GM12891 (cell line): ENCODE measurements at regions not wholly inside any gene's neighbourhood (a gene's known extent, or its start where the extent isn't known, plus 50 kb on each side); places are given as distances from the start of the nearest gene placed in this dataset.

Experiments used
- DNase-seq: peaks from one replicate; pipeline ENCODE4 v3.0.0; 2011; ENCODE audit warnings: low spot score; ENCODE audit not compliant: insufficient read length
- FAIRE-seq: peaks from 2 replicates; lab custom pipeline; 2011; peaks lifted over from hg19 to GRCh38; lab: Jason Lieb, UNC
- PAX5 ChIP-seq: IDR thresholded peaks from 2 replicates; pipeline ENCODE4 v1.6.1; 2011; ENCODE audit warnings: low read length, moderate library complexity, mild to moderate bottlenecking; ENCODE audit not compliant: insufficient read depth, severe bottlenecking
- POLR2A ChIP-seq: IDR thresholded peaks from 2 replicates; pipeline ENCODE4 v1.6.1; 2011; ENCODE audit warnings: low read depth, low read length, control low read depth
- POLR2AphosphoS5 ChIP-seq: IDR thresholded peaks from 2 replicates; pipeline ENCODE4 v1.6.1; 2011; ENCODE audit warnings: low read depth, low read length, control low read depth
- POU2F2 ChIP-seq: IDR thresholded peaks from 2 replicates; pipeline ENCODE4 v1.6.1; 2011; ENCODE audit warnings: low read depth, mild to moderate bottlenecking, control low read depth, low read length, moderate library complexity
- SPI1 ChIP-seq: IDR thresholded peaks from 2 replicates; pipeline ENCODE4 v1.6.1; 2011; ENCODE audit warnings: low read depth, low read length, control low read depth
- TAF1 ChIP-seq: IDR thresholded peaks from 2 replicates; pipeline ENCODE4 v1.6.1; 2011; ENCODE audit warnings: low read depth, low read length, control low read depth

- TF ChIP-seq TAF1, result no peak
- TF ChIP-seq PAX5, result no peak
- TF ChIP-seq SPI1, result no peak
- TF ChIP-seq POLR2A, result no peak
- TF ChIP-seq POU2F2, result no peak
- no peak for TF ChIP-seq POLR2AphosphoS5
These were observed 151.8 kb upstream of the TPK1 start for GRCh38 chr7:144987686-144988085.

GRCh38 chr7:144982133-144982532, 146.3 kb upstream of the TPK1 start:
- TF ChIP-seq PAX5 (no peak), TAF1 (no peak), POU2F2 (no peak), POLR2A (no peak), POLR2AphosphoS5 (no peak), SPI1 (no peak)
- FAIRE-seq (no peak), DNase-seq (no peak)

More at GRCh38 chr7:144987686-144988085, 151.8 kb upstream of the TPK1 start:
- FAIRE-seq (no peak), DNase-seq (no peak)

- DNase-seq (no peak), FAIRE-seq (no peak)
- TF ChIP-seq POLR2AphosphoS5 (no peak), TAF1 (no peak), SPI1 (no peak), POLR2A (no peak), POU2F2 (no peak)
These were observed 140.0 kb upstream of the TPK1 start for GRCh38 chr7:144975882-144976281.

- TF ChIP-seq POU2F2 (no peak), POLR2A (no peak), POLR2AphosphoS5 (no peak), PAX5 (no peak), SPI1 (no peak), TAF1 (no peak)
- no peak for FAIRE-seq
- DNase-seq, result no peak
These were observed 133.9 kb upstream of the TPK1 start for GRCh38 chr7:144969787-144970186.

GRCh38 chr7:144960763-144961162, 124.9 kb upstream of the TPK1 start:
- DNase-seq (no peak), FAIRE-seq (no peak)
- no peak for TF ChIP-seq TAF1
- TF ChIP-seq POLR2A, result no peak
- TF ChIP-seq SPI1, result no peak
- no peak for TF ChIP-seq POU2F2
- no peak for TF ChIP-seq PAX5
- no peak for TF ChIP-seq POLR2AphosphoS5

- DNase-seq, result no peak
- no peak for TF ChIP-seq TAF1
- TF ChIP-seq POU2F2, result no peak
- no peak for TF ChIP-seq POLR2A
- no peak for TF ChIP-seq POLR2AphosphoS5
- no peak for TF ChIP-seq SPI1
- TF ChIP-seq PAX5, result no peak
- no peak for FAIRE-seq
These were observed 122.1 kb upstream of the TPK1 start for GRCh38 chr7:144957998-144958397.

- no peak for FAIRE-seq
- no peak for TF ChIP-seq SPI1
- no peak for TF ChIP-seq TAF1
- no peak for TF ChIP-seq POU2F2
- no peak for TF ChIP-seq POLR2A
- no peak for TF ChIP-seq PAX5
- no peak for TF ChIP-seq POLR2AphosphoS5
- no peak for DNase-seq
These were observed 119.6 kb upstream of the TPK1 start for GRCh38 chr7:144955422-144955821.

- DNase-seq (no peak), FAIRE-seq (no peak)
- TF ChIP-seq TAF1 (no peak), PAX5 (no peak), POLR2A (no peak), POU2F2 (no peak), SPI1 (no peak), POLR2AphosphoS5 (no peak)
These were observed 105.3 kb upstream of the TPK1 start for GRCh38 chr7:144941127-144941526.

GRCh38 chr7:144937199-144937598, 101.3 kb upstream of the TPK1 start:
- TF ChIP-seq POLR2AphosphoS5 (no peak), POLR2A (no peak), TAF1 (no peak), PAX5 (no peak)
- FAIRE-seq, result no peak
- DNase-seq, result no peak

GRCh38 chr7:144936314-144936713, 100.5 kb upstream of the TPK1 start:
- FAIRE-seq (no peak), DNase-seq (no peak)
- TF ChIP-seq POLR2A, result no peak
- TF ChIP-seq POU2F2, result no peak
- no peak for TF ChIP-seq SPI1
- TF ChIP-seq TAF1, result no peak
- no peak for TF ChIP-seq PAX5
